HG02938 (cell line): ENCODE measurements at regions not wholly inside any gene's neighbourhood (a gene's known extent, or its start where the extent isn't known, plus 50 kb on each side); places are given as distances from the start of the nearest gene placed in this dataset.

Experiments used
- ATAC-seq: cut with Tn5 transposase; IDR thresholded peaks from one replicate; pipeline ENCODE4 v1.9.1; 2021; ENCODE audit warnings: mild to moderate bottlenecking, moderate library complexity; ENCODE audit not compliant: unreplicated experiment

DNA sequence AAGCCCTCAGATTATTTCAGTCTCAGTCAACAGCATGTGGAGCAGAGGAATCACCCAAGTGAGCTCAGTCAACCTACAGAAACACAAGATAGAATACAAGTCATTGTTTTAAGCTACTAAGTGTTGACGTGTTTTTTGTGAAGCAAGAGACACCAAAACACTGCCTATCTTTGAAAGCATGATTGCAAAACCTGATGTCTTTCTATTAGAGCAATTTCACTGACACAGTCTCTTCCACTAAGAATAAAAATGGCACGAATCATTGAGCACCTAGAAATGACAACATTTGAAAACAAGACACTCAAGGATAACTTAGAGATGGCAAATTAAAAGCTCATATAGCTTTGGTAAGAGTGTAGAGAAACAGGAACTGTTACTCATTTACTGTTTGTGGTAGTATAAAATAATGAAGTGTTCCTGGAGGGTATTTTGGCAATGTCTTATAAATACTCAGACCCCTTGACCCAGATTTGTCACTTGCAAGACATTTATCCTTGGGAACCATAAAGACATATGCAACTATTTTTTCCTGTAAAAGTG lies 407.1 kb upstream of the XYLT1 start:
- no peak for ATAC-seq

DNA sequence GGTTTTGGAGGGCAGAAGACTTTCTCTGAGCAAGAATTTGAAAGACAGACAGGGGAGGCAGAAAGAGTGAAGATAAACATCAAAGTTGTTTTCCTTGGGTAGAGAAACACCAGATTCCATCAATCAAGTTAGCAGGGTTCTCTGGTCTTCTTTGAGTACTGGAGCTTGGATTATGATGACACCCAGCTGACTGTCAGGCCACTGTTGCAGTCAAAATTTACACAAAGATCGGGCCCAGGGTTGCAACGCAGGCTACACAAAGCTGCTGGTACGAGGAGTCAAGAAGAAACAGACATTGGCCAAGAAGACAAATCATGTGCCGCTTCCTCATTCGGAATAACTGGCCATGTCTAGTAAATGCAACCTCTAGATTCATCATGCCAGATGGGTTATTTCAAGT lies 396.2 kb upstream of the XYLT1 start:
- ATAC-seq, result no peak

DNA sequence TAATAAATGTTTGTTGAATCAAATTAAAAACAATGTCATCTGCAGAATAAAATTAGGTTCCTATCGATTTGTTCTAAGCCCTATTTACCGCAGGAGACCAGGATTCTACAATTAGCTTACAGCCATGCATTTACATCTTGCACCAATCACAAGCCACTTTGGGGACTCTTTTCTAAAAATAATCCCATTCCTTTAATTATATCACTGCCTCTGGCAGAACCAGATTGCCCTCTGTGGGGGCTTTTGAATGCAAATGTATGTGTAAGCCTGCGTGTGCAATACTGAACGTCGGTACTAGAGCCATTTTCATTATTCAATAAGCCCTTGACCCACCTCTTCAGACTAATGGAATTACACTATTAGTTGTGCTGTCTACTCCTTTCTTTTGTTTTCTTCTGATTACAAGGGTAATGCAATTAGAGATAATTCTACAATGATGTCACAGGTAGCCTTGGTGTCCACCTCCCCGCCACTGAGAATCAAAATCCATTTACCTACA lies 391.3 kb upstream of the XYLT1 start:
- no peak for ATAC-seq

DNA sequence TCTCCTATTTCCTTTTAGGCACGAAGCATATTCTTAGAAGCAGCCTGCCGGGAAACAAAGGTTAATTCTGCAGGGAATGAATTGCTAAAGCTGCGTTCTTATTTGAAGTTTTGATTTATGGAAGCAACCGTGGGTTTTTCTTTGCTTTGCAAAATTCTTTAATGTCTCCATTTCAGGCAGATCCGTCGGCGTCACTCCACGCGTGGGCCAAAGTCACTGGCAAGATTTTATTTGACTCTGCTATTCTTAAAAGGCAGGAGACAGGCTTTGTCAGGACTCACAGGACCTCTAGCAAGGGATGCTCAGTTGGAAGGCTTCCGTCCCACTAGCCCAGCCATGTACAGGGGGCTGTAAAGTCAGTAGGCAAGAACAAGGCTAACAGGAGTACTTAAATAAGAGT lies 387.3 kb upstream of the XYLT1 start:
- ATAC-seq, result no peak

DNA sequence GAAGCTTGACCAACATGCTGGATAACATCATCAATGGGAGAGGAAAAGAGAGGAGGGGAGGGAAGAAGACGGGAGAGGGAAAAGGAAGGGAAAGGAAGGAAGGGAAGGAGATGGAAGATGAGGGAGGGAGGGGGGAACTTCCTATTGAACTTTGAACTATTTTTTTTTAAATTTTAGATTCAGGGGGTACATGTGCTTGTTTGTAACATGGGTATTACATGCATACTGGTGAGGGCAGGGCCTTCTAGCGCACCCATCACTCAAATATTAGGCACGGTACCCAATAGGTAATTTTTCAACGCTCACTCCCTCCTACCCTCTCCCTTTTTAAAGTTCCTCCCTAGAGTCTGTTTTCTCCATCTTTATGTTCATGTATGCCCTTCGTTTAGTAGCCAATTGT lies 383.2 kb upstream of the XYLT1 start:
- ATAC-seq, result no peak

DNA sequence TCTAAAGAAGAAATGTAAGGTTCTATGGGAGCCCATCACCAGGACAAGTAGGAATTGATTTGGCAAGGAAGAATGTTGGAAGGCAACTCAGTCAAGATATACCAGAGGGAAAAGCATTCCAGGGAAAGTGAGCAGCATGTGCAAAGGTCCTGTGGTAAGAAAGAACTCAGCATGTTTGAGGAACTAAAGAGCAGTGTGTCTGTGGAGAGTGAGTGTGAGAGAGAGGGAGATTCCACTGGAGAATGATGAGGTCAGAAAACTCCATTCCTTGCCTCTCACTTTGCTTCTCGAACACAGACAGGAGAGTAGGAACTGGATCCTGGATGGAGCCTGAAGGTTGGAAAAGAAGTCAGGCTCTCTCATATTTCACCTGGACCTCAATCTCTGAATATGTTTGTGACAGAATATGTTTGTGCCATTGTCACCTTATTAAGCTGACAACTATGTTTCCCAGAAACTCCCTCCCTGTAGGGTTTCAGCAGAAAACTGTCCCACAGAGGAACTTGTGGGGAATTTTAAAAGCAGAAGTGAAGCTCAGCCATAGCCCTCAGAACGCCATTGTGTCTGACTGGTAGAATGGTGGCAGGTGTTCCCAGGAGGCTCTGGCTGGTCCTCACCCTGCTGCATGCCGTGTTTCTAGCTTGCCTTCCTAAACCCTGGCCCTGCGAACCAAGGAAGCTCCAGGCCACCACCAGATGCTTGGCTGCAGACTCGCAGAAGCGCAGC lies 382.4 kb upstream of the XYLT1 start:
- ATAC-seq, result no peak

DNA sequence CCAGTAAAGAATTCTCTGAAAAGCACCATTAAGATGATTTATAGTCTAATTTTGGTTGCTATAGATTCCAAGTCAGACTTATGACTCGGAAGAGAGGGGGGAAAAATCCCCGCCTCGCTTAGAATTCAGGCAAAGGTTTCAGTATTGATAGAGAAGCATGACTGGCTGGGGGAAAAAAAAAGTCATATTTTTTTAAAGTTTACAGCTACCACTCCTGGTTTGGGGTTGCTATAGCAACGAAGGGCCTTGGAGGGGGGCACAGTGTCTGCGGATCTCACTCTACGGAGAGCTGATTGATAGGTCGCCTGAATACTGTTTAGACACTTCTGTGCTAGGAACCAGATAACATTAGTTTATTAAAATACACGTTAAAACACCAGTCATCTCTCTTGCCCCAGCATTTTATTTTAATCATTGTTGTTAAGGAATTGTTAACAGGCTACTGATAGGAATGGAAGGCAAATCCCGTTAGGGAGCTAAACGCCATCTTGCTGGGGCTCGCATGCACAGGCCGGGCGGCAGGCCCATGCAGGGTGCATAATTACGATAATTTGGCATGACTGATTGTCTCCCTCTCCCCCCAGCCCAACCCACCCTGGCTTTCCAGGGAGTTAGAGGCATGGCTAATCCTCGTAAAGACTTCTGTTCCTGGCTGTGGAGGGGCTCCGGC lies 380.0 kb upstream of the XYLT1 start:
- no peak for ATAC-seq

DNA sequence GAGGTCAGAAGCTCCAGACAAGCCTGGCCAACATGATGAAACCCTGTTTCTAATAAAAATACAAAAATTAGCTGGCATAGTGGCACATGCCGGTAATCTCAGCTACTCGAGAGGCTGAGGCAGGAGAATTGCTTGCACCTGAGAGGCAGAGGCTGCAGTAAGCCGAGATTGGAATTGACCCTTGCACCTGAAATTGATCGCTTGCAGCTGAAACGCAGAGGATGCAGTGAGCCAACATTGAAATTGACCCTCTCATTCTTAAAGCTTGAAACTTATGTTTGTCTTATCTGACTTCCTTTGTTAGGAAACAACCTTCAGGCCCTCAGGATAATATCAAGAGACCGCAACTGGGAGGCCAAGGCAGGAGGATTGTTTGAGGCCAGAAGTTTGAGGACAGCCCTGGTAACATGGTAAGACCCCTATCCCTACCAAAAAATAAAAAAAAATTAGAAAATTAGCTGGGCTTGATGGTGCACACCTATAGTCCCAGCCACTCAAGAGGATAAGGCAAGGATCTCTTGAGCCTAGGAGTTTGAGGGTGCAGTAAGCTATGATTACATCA lies 376.6 kb upstream of the XYLT1 start:
- ATAC-seq, result no peak

DNA sequence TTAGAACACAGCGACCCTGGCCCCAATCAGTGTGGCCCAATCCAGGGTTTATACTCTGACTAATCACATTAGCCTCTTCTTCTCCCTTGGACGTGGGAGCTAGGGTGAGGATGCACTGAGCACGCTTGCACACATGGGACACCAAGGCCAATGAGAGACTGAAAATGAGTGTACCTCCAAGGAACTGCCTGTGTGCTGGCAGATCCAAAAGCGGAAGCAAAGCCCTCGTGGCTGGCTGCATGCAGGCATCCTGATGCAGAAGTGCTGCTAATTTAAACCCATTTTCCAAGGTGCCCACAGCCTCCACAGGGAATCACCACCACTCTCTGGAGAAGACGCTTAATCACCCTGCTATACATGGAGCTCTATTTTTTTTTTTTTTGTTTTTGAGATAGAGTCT lies 375.3 kb upstream of the XYLT1 start:
- no peak for ATAC-seq

DNA sequence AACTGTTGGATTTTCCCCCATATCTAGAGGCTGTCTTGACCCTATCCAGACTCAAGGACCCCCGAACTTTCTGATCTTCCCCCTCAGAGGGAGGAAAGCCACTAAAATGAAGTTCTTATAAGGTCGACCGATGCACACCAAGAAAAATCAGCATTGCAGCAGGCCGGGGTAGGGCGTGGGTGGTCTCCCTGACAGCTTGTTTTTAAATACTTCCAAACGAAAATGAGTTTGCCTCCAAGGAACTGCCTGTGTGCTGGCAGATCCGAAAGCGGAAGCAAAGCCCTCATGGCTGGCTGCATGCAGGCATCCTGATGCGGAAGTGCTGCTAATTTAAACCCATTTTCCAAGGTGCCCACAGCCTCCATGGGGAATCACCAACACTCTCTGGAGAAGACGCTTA lies 374.3 kb upstream of the XYLT1 start:
- no peak for ATAC-seq

DNA sequence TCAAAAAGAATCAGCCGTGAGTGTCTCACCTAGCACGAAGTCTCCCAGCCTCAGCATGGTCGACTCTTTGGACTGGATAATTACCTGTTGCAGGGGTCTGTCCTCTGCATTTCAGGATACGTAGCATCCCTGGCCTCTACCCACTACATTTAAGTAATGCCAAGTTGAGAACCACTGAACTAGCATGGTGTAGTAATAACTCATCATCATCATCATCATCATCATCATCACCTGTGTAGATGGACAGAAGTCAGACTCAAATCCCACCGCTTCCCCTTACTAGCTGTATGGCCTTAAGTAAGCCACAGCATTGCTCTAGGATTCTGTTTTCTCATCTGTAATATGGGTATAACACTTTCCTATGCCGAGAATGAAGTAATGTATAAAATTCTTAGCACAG lies 373.1 kb upstream of the XYLT1 start:
- no peak for ATAC-seq

DNA sequence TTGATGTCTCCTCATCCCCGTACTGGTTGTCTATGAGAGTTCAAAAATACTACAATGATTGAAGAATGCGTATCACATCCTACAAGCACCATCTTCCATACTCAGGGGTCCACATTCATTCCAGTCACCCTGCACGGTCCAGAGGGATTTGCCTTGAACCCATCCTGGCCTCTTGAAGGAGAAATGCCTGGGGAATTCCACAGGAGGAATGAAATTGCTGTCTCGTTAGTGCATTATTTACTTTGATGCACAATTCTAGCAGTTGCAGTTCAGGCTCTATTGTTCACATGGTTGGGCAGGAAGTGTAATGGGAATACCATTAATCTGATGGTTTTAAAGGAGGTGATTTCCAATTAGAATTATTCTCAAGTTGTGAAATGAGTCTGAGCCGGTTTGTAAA lies 369.1 kb upstream of the XYLT1 start:
- no peak for ATAC-seq

DNA sequence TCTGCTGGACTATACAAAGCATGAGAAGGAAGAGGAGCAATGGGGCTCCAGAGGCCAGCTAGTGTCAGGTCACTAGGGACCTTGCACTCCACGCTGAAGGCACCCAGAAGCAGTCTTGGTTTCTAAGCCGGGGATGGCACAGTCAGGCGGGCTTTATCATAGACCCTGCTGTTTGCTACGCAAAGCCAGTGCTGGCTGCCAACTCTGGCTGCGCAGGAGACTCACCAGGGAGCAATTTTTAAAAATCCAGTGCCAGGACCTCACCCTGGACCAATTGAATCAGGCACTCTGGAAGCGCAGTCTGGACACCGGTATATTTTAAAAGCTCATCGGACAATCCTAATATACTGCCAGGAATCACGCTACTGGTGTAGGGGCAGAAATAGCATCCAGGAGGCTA lies 368.5 kb upstream of the XYLT1 start:
- no peak for ATAC-seq

DNA sequence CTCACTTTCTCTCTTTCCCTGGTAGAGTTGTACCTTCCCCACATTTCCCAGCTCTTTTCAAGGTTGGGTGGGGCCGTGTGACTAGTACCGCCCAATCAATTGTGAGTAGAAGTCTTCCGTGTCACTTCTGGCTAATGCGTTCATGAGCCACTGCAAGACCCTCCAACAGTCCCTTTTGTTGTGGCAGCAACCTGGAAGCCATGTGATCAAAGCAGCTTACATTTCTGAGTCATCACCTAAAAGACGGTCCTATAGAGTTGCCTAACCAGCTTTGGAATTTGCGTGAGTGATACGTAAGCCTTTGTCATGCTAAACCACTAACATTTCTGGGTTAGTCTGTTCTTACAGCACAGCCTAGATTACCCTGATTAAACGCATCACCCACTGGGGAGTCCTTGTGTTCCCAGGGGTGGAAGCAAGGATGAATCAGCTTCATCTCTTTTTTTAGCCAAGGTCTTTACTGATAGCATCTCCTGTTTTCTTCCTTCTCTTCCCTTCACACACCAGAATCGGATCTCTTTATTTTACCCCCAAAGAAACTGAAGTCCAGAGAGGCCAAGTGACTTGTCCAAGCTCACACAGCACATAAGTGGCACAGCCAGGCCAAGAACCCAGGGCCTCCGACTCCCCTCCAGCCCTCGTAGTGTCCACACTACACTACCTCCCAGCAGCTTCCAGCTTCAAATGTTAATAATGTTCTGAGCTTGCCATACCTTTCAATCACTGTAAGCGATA lies 366.3 kb upstream of the XYLT1 start:
- ATAC-seq, result no peak

DNA sequence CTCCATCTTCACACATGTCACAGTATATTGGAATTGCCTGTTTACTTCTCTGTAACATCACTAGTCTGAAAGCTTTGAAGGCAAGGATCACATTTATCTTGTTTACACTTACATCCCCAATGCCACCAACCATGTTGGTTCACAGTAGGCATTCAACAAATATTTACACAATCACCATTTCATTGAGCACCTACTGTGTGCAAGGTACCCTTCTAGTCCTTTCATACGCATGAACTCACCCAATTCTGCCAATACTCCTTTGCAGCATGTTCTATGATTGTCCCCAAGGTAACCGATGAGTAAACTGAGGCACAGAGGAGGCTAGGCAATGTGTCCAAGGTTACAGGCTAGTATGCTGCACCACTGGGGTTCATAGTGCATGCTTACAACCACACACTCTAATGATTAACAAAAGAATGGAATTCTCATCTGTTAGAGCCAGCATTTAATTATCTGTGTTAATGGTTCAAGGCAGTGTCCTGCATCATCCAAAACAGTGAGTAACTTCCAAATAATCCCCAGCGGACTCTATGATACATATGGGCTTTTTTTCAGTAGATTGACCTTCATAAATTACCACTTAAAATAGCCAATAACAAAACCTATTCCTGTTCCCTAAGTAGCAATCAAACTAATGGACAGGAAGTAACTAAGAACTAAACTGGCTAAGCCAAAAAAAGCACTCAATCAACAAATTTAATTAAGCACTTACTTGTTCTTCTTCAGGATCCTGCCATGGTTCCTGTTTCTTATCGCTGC lies 364.5 kb upstream of the XYLT1 start:
- no peak for ATAC-seq

DNA sequence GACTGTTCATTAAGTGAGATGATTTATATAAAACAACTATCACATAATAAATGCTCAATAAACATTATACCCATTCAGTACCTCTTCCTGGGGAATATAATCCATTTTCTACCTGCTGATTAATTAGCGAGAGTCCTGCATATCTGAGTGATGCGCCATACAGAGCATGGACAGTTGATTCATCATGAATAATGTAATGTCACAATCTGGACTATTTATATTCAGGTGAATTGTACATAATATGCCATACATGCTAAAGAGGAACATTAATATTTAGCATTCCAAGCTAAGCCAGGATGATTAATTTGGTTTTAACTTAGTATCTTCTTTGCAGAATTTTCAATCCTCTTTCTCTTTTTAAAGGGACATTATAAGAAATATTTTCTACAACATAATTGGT lies 362.0 kb upstream of the XYLT1 start:
- no peak for ATAC-seq

DNA sequence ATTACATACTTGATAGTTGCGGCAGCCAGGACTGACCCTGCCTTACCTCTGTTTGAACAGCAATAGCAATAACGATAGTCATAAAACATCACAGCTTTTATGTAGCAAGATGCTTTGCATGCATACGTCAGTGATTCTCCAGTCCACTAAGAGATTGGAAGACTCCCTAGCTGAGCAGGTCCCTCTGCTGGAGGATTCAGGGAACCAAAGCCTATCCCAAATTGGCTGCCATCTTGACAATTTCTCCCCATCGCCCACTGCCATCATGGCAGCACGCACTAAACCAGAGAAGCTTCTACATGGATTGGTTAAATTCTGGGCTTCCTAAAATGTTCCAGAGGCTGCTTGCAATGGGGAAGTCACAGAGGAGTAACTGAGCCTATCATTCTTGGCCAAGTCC lies 360.6 kb upstream of the XYLT1 start:
- ATAC-seq, result no peak

DNA sequence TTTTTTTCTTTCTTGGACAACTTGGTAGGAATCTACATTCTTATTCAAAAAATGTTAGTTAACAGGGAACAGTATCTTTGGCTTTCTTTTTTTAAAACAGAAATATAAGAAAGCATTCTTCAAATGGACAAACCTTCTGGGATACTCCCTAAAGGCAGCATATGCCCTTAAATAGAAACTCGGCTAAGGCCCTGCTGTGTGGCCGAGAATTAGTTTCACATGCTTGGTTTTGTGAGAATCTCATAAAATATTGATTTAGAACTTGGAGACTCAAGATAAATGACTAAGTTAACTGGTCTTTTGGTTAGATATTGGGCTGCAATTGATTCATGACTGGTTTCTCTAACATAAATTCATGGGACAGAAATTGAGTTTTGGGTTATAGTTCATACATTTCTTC lies 359.9 kb upstream of the XYLT1 start:
- ATAC-seq, result no peak

DNA sequence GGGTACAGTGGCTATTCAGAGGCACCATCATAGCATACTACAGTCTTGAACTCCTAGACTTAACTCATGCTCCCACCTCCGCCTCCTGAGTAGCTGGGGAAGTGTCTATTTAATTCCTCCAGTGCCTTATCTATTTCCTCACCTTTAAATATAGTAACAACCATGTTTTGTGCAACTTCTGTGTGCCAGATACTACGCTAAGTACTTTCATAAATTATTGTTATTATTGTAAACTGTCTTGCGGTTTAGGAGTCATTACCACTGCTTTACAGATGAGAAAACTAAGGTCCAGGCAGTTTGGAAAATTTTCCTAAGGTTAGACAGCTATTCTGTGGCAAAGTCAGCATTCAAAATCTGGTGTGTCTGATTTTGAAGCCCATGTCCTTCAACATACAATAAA lies 359.1 kb upstream of the XYLT1 start:
- no peak for ATAC-seq

DNA sequence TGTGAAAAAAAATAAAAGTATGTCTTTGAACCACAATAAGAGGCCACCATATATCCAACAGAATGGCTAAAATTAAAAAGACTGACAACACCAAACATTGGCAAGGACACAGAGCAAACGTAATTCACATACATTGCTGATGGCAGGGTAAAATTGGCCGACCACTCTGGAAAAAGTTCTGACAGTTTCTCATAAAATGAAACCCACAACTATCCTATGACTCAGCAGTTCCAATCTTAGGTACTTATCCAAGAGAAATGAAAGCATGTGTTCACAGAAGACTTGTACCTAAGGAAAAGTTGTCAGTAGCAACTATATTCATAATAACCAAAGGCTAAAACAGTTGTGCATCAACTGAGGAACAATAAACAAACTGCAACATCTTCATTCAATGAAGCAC lies 357.3 kb upstream of the XYLT1 start:
- no peak for ATAC-seq

DNA sequence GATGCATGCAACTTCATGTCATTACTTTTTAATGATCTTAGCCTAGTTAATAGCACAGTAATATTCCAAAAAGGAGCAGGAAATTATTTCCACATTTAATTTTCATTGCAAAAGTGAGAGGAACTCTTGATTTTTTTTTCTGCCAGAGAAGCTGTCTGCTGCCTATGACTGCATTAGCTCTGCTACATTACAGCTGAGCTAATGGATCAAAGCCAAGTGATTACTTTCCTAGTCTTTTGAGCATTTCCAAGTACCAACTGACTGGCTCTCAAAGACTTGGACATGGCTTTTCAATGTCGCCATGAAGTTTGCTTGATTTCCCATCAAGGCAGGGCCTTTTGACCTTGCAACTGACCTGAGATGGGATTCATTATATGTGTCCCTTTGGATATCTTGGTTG lies 356.6 kb upstream of the XYLT1 start:
- no peak for ATAC-seq
